Uterus (tissue), 2 donors: ENCODE measurements at regions not wholly inside any gene's neighbourhood (a gene's known extent, or its start where the extent isn't known, plus 50 kb on each side); places are given as distances from the start of the nearest gene placed in this dataset.

Experiments
- CTCF ChIP-seq, 4 experiments: fragments of 200-600 bp in 2 of 4; fragments of 450-650 bp in 2 of 4; sonication (generic) in 2 of 4; IDR thresholded peaks; one replicate each; pipeline ENCODE4 v1.5.1; 2016 to 2019; ENCODE audit warnings: antibody characterized with exemption in 4 of 4, mild to moderate bottlenecking in 2 of 4, moderate library complexity in 1 of 4
- POLR2A ChIP-seq, 2 donors: fragments of 450-650 bp; IDR thresholded peaks; one replicate each; pipeline ENCODE4 v1.6.1; 2016; ENCODE audit warnings: antibody characterized with exemption in 2 of 2, mild to moderate bottlenecking in 1 of 2, moderate library complexity in 1 of 2

DNA sequence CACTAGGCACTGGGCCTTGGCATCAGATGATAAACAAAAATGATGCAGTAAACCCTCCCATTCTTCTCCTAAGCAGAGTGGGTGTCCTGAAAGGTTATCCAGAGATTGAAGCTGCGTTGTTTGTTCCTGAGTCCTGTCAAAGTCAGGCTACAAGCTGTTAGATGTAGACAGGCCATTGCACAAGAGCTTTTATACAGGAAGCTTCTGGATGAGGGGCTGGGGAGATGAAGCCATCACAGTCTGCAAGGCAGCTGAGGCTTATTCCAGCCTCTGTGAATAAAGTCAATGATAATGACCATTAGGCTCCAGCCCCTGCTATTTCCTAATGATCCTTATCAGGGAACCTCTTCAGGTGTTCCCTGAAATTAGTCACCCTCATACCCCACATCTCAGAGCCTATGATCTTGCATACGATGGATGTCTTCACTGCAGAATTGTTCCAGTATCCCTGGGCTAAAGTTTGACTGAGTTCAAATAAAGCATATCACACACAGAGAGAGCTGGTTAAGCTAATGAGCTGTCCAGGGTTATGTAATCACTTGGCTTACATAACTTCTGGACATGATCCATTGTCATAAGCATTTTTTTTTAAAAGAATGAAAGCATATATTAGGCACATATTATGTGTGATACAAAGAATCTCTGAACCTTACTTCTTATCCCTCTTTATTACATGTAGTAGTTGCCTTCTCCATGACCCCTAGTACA, 337.1 kb upstream of the OR4E1 start:
- no peak for TF ChIP-seq CTCF (IDR thresholded peaks at IDR 0.05)
- TF ChIP-seq POLR2A (IDR thresholded peaks at IDR 0.05), result no peak
